Dermis blood vessel endothelial cell (primary cell): ENCODE measurements at regions not wholly inside any gene's neighbourhood (a gene's known extent, or its start where the extent isn't known, plus 50 kb on each side); places are given as distances from the start of the nearest gene placed in this dataset.
"Not testable (repeated sequence)": the region's sequence is repeated elsewhere in the genome, so short reads cannot be mapped to it uniquely, and the experiment has no call there.

Experiments
- DNase-seq: peaks from one replicate; pipeline ENCODE4 v3.0.0; 2010

GRCh38 chr16:29104600-29104999, 119.7 kb downstream of the LAT start:
- not testable (repeated sequence) for DNase-seq

- not testable (repeated sequence) for DNase-seq
Measured at GRCh38 chr16:29097965-29098364, 113.1 kb downstream of the LAT start.

- DNase-seq: not testable (repeated sequence)
Measured at GRCh38 chr16:29094729-29095624, 110.1 kb downstream of the LAT start.

- not testable (repeated sequence) for DNase-seq
Measured at GRCh38 chr16:29094325-29094724, 109.5 kb downstream of the LAT start.

GRCh38 chr16:29089679-29090078, 104.8 kb downstream of the LAT start:
- DNase-seq: not testable (repeated sequence)

GRCh38 chr16:29087673-29088072, 102.8 kb downstream of the LAT start:
- DNase-seq: not testable (repeated sequence)

- peak; percentile 37 for DNase-seq
Measured at GRCh38 chr16:29081829-29082639, 97.2 kb downstream of the LAT start.

GRCh38 chr16:29074554-29075402, 89.9 kb downstream of the LAT start:
- peak; percentile 77 for DNase-seq

- not testable (repeated sequence) for DNase-seq
Measured at GRCh38 chr16:29062235-29062634, 77.4 kb downstream of the LAT start.

GRCh38 chr16:29061467-29061921, 76.6 kb downstream of the LAT start:
- DNase-seq: not testable (repeated sequence)

- DNase-seq: not testable (repeated sequence)
Measured at GRCh38 chr16:29060022-29060810, 75.4 kb downstream of the LAT start.

GRCh38 chr16:29059575-29059974, 74.7 kb downstream of the LAT start:
- not testable (repeated sequence) for DNase-seq
